Stimulated activated naive B cell treated with anti-CD40 and anti-IgM and Interleukin-4, amounts not matched to agents 10 μg/mL and 1 μg/mL and 100 μg/mL, for 72 hours (primary cell): ENCODE measurements at regions not wholly inside any gene's neighbourhood (a gene's known extent, or its start where the extent isn't known, plus 50 kb on each side); places are given as distances from the start of the nearest gene placed in this dataset.
"Not testable (repeated sequence)": the region's sequence is repeated elsewhere in the genome, so short reads cannot be mapped to it uniquely, and the experiment has no call there.

ENCODE experiments used
- ATAC-seq, 2 donors: fragments of 150-1000 bp; cut with Tn5 transposase; replicated peaks; 2 replicates each; pipeline ENCODE4 v1.10.0; 2021; ENCODE audit warnings: moderate library complexity in 1 of 2
- DNase-seq: peaks from one replicate; pipeline ENCODE4 v3.0.0; 2021
- H3K27ac Mint-ChIP-seq: one replicate; pipeline ENCODE4 v1.8.0; 2022; ENCODE audit warnings: mild to moderate bottlenecking, mixed read lengths
- H3K27me3 Mint-ChIP-seq, 2 donors: one replicate each; pipeline ENCODE4 v1.8.0; 2022; ENCODE audit warnings: mixed read lengths in 2 of 2
- H3K36me3 Mint-ChIP-seq, 2 donors: one replicate each; pipeline ENCODE4 v1.8.0; 2022; ENCODE audit warnings: mixed read lengths in 2 of 2, mild to moderate bottlenecking in 1 of 2
- H3K4me1 Mint-ChIP-seq, 2 donors: one replicate each; pipeline ENCODE4 v1.8.0; 2022; ENCODE audit warnings: mixed read lengths in 2 of 2, mild to moderate bottlenecking in 1 of 2
- H3K4me3 Mint-ChIP-seq, 2 donors: one replicate each; pipeline ENCODE4 v1.8.0; 2022; ENCODE audit warnings: mild to moderate bottlenecking in 2 of 2, mixed read lengths in 2 of 2, moderate library complexity in 1 of 2
- H3K9me3 Mint-ChIP-seq, 2 donors: one replicate each; pipeline ENCODE4 v1.8.0; 2022; ENCODE audit warnings: mixed read lengths in 2 of 2, mild to moderate bottlenecking in 1 of 2

GRCh38 chr13:52324831-52325230 is 81.1 kb downstream of the THSD1 start:
- not testable (repeated sequence) for DNase-seq, H3K36me3 Mint-ChIP-seq, H3K27me3 Mint-ChIP-seq, H3K9me3 Mint-ChIP-seq, H3K4me3 Mint-ChIP-seq, H3K4me1 Mint-ChIP-seq, H3K27ac Mint-ChIP-seq
- peak; percentile 81 to 86 for ATAC-seq

GRCh38 chr13:52319876-52320275 is 86.1 kb downstream of the THSD1 start:
- peaks cover 34 to 37% of the 10 kb centered on the region in 2 donors for H3K27me3 Mint-ChIP-seq
- DNase-seq, result no peak

GRCh38 chr13:52309833-52310232 is 96.1 kb downstream of the THSD1 start:
- peaks cover 18 to 22% of the 10 kb centered on the region in 2 donors for H3K9me3 Mint-ChIP-seq
- H3K36me3 Mint-ChIP-seq, H3K4me3 Mint-ChIP-seq, H3K4me1 Mint-ChIP-seq, DNase-seq, H3K27ac Mint-ChIP-seq, ATAC-seq: not testable (repeated sequence)
- peaks cover 6 to 24% of the 10 kb centered on the region in 2 donors for H3K27me3 Mint-ChIP-seq

More at GRCh38 chr13:52319876-52320275, 86.1 kb downstream of the THSD1 start:
- no peaks in the 10 kb centered on the region for H3K4me1 Mint-ChIP-seq
- no peak overlapping the region for H3K27ac Mint-ChIP-seq
- no peak overlapping the region for H3K4me3 Mint-ChIP-seq
- H3K9me3 Mint-ChIP-seq, result peaks cover 0 to 2% of the 10 kb centered on the region in 2 donors
- no peaks in the 10 kb centered on the region for H3K36me3 Mint-ChIP-seq
- no peak for ATAC-seq

- not testable (repeated sequence) for H3K27me3 Mint-ChIP-seq, ATAC-seq, DNase-seq, H3K4me3 Mint-ChIP-seq, H3K36me3 Mint-ChIP-seq, H3K4me1 Mint-ChIP-seq, H3K27ac Mint-ChIP-seq
- H3K9me3 Mint-ChIP-seq, result peaks cover 18 to 21% of the 10 kb centered on the region in 2 donors
Measured at GRCh38 chr13:52306336-52306735, 99.6 kb downstream of the THSD1 start.

- DNase-seq, H3K27me3 Mint-ChIP-seq, H3K4me1 Mint-ChIP-seq, H3K4me3 Mint-ChIP-seq, H3K36me3 Mint-ChIP-seq, ATAC-seq, H3K27ac Mint-ChIP-seq: not testable (repeated sequence)
- H3K9me3 Mint-ChIP-seq, result peaks cover 5 to 12% of the 10 kb centered on the region in 2 donors
Measured at GRCh38 chr13:52303098-52303497, 102.9 kb downstream of the THSD1 start.

- not testable (repeated sequence) for H3K36me3 Mint-ChIP-seq, ATAC-seq, H3K4me3 Mint-ChIP-seq, H3K4me1 Mint-ChIP-seq, H3K27me3 Mint-ChIP-seq, H3K27ac Mint-ChIP-seq, DNase-seq
- peaks cover 5 to 12% of the 10 kb centered on the region in 2 donors for H3K9me3 Mint-ChIP-seq
Measured at GRCh38 chr13:52302688-52303087, 103.3 kb downstream of the THSD1 start.

GRCh38 chr13:52301810-52302400 is 104.1 kb downstream of the THSD1 start:
- peaks cover 5 to 12% of the 10 kb centered on the region in 2 donors for H3K9me3 Mint-ChIP-seq
- H3K4me1 Mint-ChIP-seq, H3K27me3 Mint-ChIP-seq, H3K27ac Mint-ChIP-seq, DNase-seq, H3K4me3 Mint-ChIP-seq, ATAC-seq, H3K36me3 Mint-ChIP-seq: not testable (repeated sequence)

- not testable (repeated sequence) for H3K4me1 Mint-ChIP-seq, DNase-seq
Measured at GRCh38 chr13:52298079-52298661, 107.8 kb downstream of the THSD1 start.

GRCh38 chr13:52288891-52289290 is 117.1 kb downstream of the THSD1 start:
- ATAC-seq, H3K9me3 Mint-ChIP-seq, H3K36me3 Mint-ChIP-seq, H3K4me1 Mint-ChIP-seq, H3K27ac Mint-ChIP-seq, H3K4me3 Mint-ChIP-seq, DNase-seq: not testable (repeated sequence)
- H3K27me3 Mint-ChIP-seq, result peaks cover 15 to 16% of the 10 kb centered on the region in 2 donors

More at GRCh38 chr13:52298079-52298661, 107.8 kb downstream of the THSD1 start:
- not testable (repeated sequence) for H3K36me3 Mint-ChIP-seq, H3K4me3 Mint-ChIP-seq, ATAC-seq, H3K27me3 Mint-ChIP-seq, H3K27ac Mint-ChIP-seq
- peaks cover 5 to 12% of the 10 kb centered on the region in 2 donors for H3K9me3 Mint-ChIP-seq

GRCh38 chr13:52281387-52281786 is 122.0 kb upstream of the NEK3 start:
- H3K4me3 Mint-ChIP-seq, H3K27me3 Mint-ChIP-seq, H3K27ac Mint-ChIP-seq, H3K36me3 Mint-ChIP-seq, ATAC-seq, DNase-seq, H3K4me1 Mint-ChIP-seq: not testable (repeated sequence)
- peaks cover 6 to 10% of the 10 kb centered on the region in 2 donors for H3K9me3 Mint-ChIP-seq

GRCh38 chr13:52279408-52279807 is 120.0 kb upstream of the NEK3 start:
- H3K27ac Mint-ChIP-seq, DNase-seq, H3K36me3 Mint-ChIP-seq, H3K9me3 Mint-ChIP-seq, H3K27me3 Mint-ChIP-seq, H3K4me1 Mint-ChIP-seq, H3K4me3 Mint-ChIP-seq: not testable (repeated sequence)
- ATAC-seq, result peak in 1 of 2 donors; percentile 18

GRCh38 chr13:52254299-52254698 is 94.9 kb upstream of the NEK3 start:
- H3K36me3 Mint-ChIP-seq, DNase-seq, H3K4me3 Mint-ChIP-seq, ATAC-seq, H3K4me1 Mint-ChIP-seq, H3K27ac Mint-ChIP-seq, H3K27me3 Mint-ChIP-seq, H3K9me3 Mint-ChIP-seq: not testable (repeated sequence)

- H3K4me1 Mint-ChIP-seq, DNase-seq, H3K36me3 Mint-ChIP-seq, H3K9me3 Mint-ChIP-seq, H3K4me3 Mint-ChIP-seq, H3K27ac Mint-ChIP-seq, H3K27me3 Mint-ChIP-seq: not testable (repeated sequence)
- ATAC-seq, result peak in 1 of 2 donors; percentile 25
Measured at GRCh38 chr13:52240752-52241151, 81.4 kb upstream of the NEK3 start.

GRCh38 chr13:52235900-52236595 is 76.7 kb upstream of the NEK3 start:
- not testable (repeated sequence) for H3K4me3 Mint-ChIP-seq, H3K27me3 Mint-ChIP-seq, H3K4me1 Mint-ChIP-seq, H3K36me3 Mint-ChIP-seq, H3K9me3 Mint-ChIP-seq, H3K27ac Mint-ChIP-seq
- DNase-seq, result peak; percentile 22
- peak; percentile 91 to 97 for ATAC-seq

- not testable (repeated sequence) for H3K27me3 Mint-ChIP-seq, H3K4me3 Mint-ChIP-seq, H3K27ac Mint-ChIP-seq, H3K4me1 Mint-ChIP-seq, H3K36me3 Mint-ChIP-seq, DNase-seq, ATAC-seq, H3K9me3 Mint-ChIP-seq
Measured at GRCh38 chr13:52234928-52235327, 75.5 kb upstream of the NEK3 start.
